CD8-positive, alpha-beta memory T cell (primary cell): ENCODE measurements at regions not wholly inside any gene's neighbourhood (a gene's known extent, or its start where the extent isn't known, plus 50 kb on each side); places are given as distances from the start of the nearest gene placed in this dataset.
A peak's percentile ranks its signal among the peaks of the same experiment; 100 is the strongest.

Experiments
- CTCF ChIA-PET: fragments of 350-600 bp; sonication (Branson Sonifier 250); formaldehyde crosslinking; loops from one replicate; lab custom pipeline; 2021; ENCODE audit warnings: antibody characterized with exemption; lab: Charles Lee
- POLR2A ChIA-PET: fragments of 350-600 bp; sonication (Branson Sonifier 250); formaldehyde crosslinking; loops from one replicate; lab custom pipeline; 2021; ENCODE audit warnings: antibody characterized with exemption; lab: Charles Lee
- DNase-seq, 5 donors: peaks; one replicate each; pipeline versions ENCODE4 v3.0.0 to v3.0.0-alpha.2; 2020 to 2022; ENCODE audit warnings: mixed read lengths in 1 of 5
- H3K27ac ChIP-seq: one replicate; pipeline ENCODE4 v1.7.0; 2013; ENCODE audit warnings: low read depth, mild to moderate bottlenecking, low read length, moderate library complexity
- H3K27me3 ChIP-seq: 2 replicates; pipeline ENCODE4 v1.7.0; 2013; ENCODE audit warnings: low read length, mild to moderate bottlenecking; ENCODE audit not compliant: insufficient read depth, poor library complexity, severe bottlenecking
- H3K36me3 ChIP-seq: 2 replicates; pipeline ENCODE4 v1.7.0; 2013; ENCODE audit warnings: mild to moderate bottlenecking, low read length, moderate library complexity; ENCODE audit not compliant: insufficient read depth
- H3K4me1 ChIP-seq: 2 replicates; pipeline ENCODE4 v1.7.0; 2013; ENCODE audit warnings: mild to moderate bottlenecking, low read length, moderate library complexity; ENCODE audit not compliant: insufficient read depth
- H3K4me3 ChIP-seq: 2 replicates; pipeline ENCODE4 v1.7.0; 2013; ENCODE audit warnings: mild to moderate bottlenecking, low read length
- H3K9me3 ChIP-seq: 2 replicates; pipeline ENCODE4 v1.7.0; 2013; ENCODE audit warnings: mild to moderate bottlenecking, low read length
- H3K27ac Mint-ChIP-seq, 8 donors: one replicate each; pipeline ENCODE4 v1.8.0; 2020 to 2021; ENCODE audit warnings: mixed read lengths in 8 of 8, mild to moderate bottlenecking in 6 of 8, inconsistent platforms in 3 of 8, moderate library complexity in 3 of 8
- H3K27me3 Mint-ChIP-seq, 2 donors: one replicate each; pipeline ENCODE4 v1.8.0; 2020 to 2021; ENCODE audit warnings: mixed read lengths in 2 of 2, mild to moderate bottlenecking in 1 of 2, moderate library complexity in 1 of 2
- H3K36me3 Mint-ChIP-seq, 3 donors: one replicate each; pipeline ENCODE4 v1.8.0; 2020 to 2021; ENCODE audit warnings: mixed read lengths in 3 of 3, inconsistent platforms in 1 of 3, mild to moderate bottlenecking in 1 of 3
- H3K4me1 Mint-ChIP-seq, 3 donors: one replicate each; pipeline ENCODE4 v1.8.0; 2020 to 2021; ENCODE audit warnings: mixed read lengths in 3 of 3, inconsistent platforms in 1 of 3, mild to moderate bottlenecking in 1 of 3
- H3K4me3 Mint-ChIP-seq, 7 donors: one replicate each; pipeline ENCODE4 v1.8.0; 2020 to 2021; ENCODE audit warnings: mixed read lengths in 7 of 7, mild to moderate bottlenecking in 6 of 7, moderate library complexity in 4 of 7, inconsistent platforms in 2 of 7
- H3K9me3 Mint-ChIP-seq, 5 donors: one replicate each; pipeline ENCODE4 v1.8.0; 2020 to 2022; ENCODE audit warnings: mixed read lengths in 5 of 5, mild to moderate bottlenecking in 3 of 5, moderate library complexity in 2 of 5, inconsistent platforms in 1 of 5

DNA sequence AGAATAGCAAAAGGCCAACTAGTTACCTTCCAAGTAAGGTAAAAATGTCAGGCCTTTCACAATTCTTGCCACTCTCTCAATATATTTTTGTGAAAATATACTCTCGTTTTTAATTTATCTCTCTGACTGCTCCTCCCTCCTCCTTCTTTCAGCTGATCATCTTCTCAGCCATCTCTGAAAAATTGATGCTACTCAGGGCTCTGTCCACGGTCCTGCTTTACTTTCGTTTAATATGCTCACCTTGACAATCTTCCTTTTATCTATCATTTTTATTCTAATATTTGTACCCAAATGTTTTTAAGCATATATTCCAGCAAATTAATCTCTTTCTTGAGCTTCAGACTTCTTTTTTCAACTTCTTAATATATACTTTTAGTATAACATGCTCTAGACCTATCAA, 1362.1 kb downstream of the ROBO1 start:
- Mint-ChIP-seq H3K4me1 (no peaks in the 10 kb centered on the region), H3K9me3 (peaks cover 2 to 26% (median 4%) of the 10 kb centered on the region in 5 donors), H3K27ac (no peak overlapping the region), H3K27me3 (no peaks in the 10 kb centered on the region), H3K36me3 (no peaks in the 10 kb centered on the region), H3K4me3 (no peak overlapping the region)
- Histone ChIP-seq H3K4me1 (no peaks in the 10 kb centered on the region), H3K27me3 (no peaks in the 10 kb centered on the region), H3K4me3 (no peak overlapping the region), H3K36me3 (no peaks in the 10 kb centered on the region), H3K9me3 (no peaks in the 10 kb centered on the region), H3K27ac (no peak overlapping the region)
- ChIA-PET CTCF (no interaction called here), POLR2A (no interaction called here)
- no peak for DNase-seq

DNA sequence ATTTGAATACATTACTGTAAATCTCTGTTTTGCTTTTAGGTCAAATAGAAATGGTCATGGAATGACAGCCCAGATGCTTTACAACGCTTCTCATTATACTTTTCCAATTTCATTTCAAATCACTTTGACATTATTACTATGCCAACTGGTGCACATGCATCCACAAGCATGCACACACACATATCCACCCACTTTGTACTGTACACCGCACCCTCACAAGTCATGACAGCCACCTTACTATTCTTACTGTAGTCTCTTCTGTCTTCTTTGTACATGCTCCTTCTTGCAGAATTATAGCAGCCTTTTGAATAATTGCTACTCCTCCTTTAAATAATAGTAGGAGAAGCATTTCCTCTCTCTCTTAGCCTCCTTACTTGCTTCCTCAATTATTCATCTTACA, 1361.4 kb downstream of the ROBO1 start:
- Histone ChIP-seq H3K27ac (no peak overlapping the region), H3K4me1 (no peaks in the 10 kb centered on the region), H3K36me3 (no peaks in the 10 kb centered on the region), H3K9me3 (no peaks in the 10 kb centered on the region), H3K27me3 (no peaks in the 10 kb centered on the region), H3K4me3 (no peak overlapping the region)
- Mint-ChIP-seq H3K4me1 (no peaks in the 10 kb centered on the region), H3K4me3 (no peak overlapping the region), H3K27ac (no peak overlapping the region), H3K27me3 (no peaks in the 10 kb centered on the region), H3K9me3 (peaks cover 2 to 26% (median 4%) of the 10 kb centered on the region in 5 donors), H3K36me3 (no peaks in the 10 kb centered on the region)
- no peak for DNase-seq
- POLR2A ChIA-PET: no interaction called here
- CTCF ChIA-PET: no interaction called here

DNA sequence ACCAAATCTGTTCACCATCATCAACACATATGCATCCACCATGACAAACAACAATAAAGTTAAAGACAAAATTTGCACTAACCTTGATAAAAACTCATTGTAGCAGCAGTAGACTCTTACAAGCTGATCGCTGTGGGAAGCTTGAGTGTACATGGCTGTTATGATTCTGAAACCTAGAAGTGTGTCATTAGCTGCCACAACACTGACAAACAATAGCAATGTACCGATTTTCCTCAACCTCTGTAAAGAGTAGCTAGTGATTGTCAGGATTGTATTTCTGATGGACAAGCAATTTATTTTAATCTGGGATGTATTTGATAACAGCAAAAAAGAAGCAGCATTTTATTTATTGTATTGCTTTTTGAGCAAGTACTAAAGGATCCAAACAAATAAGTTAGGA, 1357.7 kb downstream of the ROBO1 start:
- POLR2A ChIA-PET: no interaction called here
- Mint-ChIP-seq H3K4me1 (no peaks in the 10 kb centered on the region), H3K36me3 (no peaks in the 10 kb centered on the region), H3K27ac (no peak overlapping the region), H3K4me3 (no peak overlapping the region), H3K27me3 (no peaks in the 10 kb centered on the region), H3K9me3 (peaks cover 0 to 19% (median 3%) of the 10 kb centered on the region in 5 donors)
- no peaks in the 10 kb centered on the region for H3K36me3 ChIP-seq
- H3K4me1 ChIP-seq: no peaks in the 10 kb centered on the region
- CTCF ChIA-PET: no interaction called here
- no peak for DNase-seq
- no peaks in the 10 kb centered on the region for H3K27me3 ChIP-seq
- H3K4me3 ChIP-seq: no peak overlapping the region
- H3K9me3 ChIP-seq: no peaks in the 10 kb centered on the region
- H3K27ac ChIP-seq: no peak overlapping the region

DNA sequence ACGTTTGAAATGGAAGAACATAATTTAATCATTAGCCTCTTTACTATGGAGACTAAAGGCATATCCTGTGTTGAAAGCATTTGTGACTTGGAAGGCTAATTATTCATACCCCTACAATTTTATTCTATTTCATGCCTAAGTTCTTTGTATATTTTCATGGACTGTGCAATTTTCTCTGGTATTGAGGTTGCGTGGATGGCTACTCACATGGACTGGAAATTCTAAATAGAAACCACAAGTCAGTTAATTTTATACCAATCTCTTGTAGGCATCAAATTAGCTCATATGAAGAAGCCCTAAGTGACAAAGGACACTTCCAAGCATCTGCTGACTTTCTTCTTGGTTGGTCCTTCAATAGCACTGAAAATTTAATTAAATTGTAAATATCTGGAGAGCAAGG, 1353.5 kb downstream of the ROBO1 start:
- Mint-ChIP-seq H3K36me3 (no peaks in the 10 kb centered on the region), H3K9me3 (peaks cover 2 to 34% (median 5%) of the 10 kb centered on the region in 5 donors), H3K4me3 (no peak overlapping the region), H3K27me3 (no peaks in the 10 kb centered on the region), H3K4me1 (no peaks in the 10 kb centered on the region), H3K27ac (no peak overlapping the region)
- Histone ChIP-seq H3K36me3 (no peaks in the 10 kb centered on the region), H3K9me3 (no peaks in the 10 kb centered on the region), H3K4me3 (no peak overlapping the region), H3K27ac (no peak overlapping the region), H3K27me3 (no peaks in the 10 kb centered on the region), H3K4me1 (no peaks in the 10 kb centered on the region)
- no peak for DNase-seq
- POLR2A ChIA-PET: no interaction called here
- CTCF ChIA-PET: no interaction called here

DNA sequence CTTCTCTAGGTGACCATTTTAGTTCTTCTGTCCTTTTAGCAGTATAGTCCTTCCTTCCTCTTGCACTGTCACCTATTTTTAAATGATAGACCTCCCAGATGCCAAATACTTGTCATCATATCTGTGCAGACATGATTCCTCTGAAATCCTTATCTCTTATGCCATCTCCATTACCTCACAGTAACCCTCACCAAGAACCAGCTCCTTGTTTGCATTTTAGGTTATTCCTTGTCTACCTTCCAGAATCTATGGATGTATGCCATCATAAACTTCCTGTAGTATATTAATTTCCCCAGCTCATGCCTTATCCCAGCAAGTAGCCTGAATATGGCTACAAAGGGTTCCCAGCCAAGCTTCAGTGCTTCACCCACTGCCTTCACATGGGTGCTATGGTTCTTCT, 1347.2 kb downstream of the ROBO1 start:
- Mint-ChIP-seq H3K36me3 (no peaks in the 10 kb centered on the region), H3K27ac (peak overlapping the region in 1 of 8 donors; percentile 39), H3K27me3 (no peaks in the 10 kb centered on the region), H3K4me1 (no peaks in the 10 kb centered on the region), H3K9me3 (peaks cover 2 to 32% (median 9%) of the 10 kb centered on the region in 5 donors), H3K4me3 (no peak overlapping the region)
- ChIA-PET POLR2A (no interaction called here), CTCF (no interaction called here)
- Histone ChIP-seq H3K4me3 (no peak overlapping the region), H3K4me1 (no peaks in the 10 kb centered on the region), H3K9me3 (no peaks in the 10 kb centered on the region), H3K27ac (no peak overlapping the region), H3K36me3 (no peaks in the 10 kb centered on the region), H3K27me3 (no peaks in the 10 kb centered on the region)
- DNase-seq: no peak

DNA sequence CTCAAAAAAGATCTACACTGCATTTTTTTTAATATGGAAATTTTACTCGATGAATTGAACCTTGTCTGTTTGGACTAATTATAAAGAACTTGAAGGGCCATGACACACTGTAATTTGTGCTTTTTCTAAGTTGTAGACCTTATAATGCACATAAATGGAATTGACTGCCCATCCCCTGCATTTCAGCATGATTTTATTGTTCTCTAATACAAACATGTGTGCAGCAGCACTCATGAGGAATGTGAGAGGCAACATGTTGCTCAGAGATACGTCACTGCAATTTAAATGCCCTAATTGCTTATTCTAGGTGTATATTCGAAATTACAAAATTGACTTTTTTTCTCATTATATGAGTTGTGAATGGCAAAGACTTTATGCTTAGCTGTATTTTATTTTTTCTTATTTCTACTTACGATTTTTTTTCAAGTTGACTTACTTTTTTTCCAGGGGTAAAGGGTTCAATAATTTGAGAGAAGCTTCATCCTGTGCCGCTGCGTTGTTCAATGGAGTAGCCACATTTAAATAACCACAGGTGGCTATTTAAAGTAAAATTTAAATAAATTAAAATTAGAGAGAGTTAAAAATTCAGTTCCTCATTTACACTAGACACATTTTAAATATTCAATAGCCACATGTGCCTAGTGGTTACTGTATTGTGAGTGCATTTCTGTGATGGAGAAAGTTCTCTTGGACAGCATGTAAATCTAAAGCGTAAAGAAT, 1346.4 kb downstream of the ROBO1 start:
- H3K4me3 Mint-ChIP-seq: no peak overlapping the region
- no peaks in the 10 kb centered on the region for H3K36me3 Mint-ChIP-seq

DNA sequence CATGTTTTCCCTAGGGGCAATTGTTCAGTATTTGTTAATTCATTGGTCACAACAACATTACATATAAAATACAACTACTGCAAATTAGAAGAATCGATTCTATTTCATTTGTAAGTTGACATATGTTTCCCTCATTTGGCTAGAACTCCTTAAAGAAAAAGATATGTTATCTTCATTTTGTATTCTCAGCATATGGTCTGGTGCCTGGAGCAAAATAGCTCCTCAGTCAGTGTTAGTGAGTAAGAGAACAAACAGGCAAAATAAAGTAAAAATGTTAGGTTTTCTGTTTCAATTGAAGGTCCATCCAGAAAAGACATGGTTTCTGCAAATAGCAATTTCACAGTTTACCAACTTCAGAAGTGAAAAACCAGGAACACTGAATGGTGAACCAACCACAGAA, 1343.1 kb downstream of the ROBO1 start:
- ChIA-PET CTCF (no interaction called here), POLR2A (no interaction called here)
- no peaks in the 10 kb centered on the region for H3K9me3 ChIP-seq
- DNase-seq: no peak
- H3K4me1 Mint-ChIP-seq: no peaks in the 10 kb centered on the region
- no peak overlapping the region for H3K4me3 Mint-ChIP-seq
- H3K36me3 Mint-ChIP-seq: no peaks in the 10 kb centered on the region
- H3K27ac ChIP-seq: no peak overlapping the region
- H3K9me3 Mint-ChIP-seq: peaks cover 0 to 28% (median 6%) of the 10 kb centered on the region in 5 donors
- H3K36me3 ChIP-seq: no peaks in the 10 kb centered on the region
- no peak overlapping the region for H3K27ac Mint-ChIP-seq
- no peaks in the 10 kb centered on the region for H3K4me1 ChIP-seq
- H3K27me3 Mint-ChIP-seq: no peaks in the 10 kb centered on the region
- H3K27me3 ChIP-seq: no peaks in the 10 kb centered on the region
- H3K4me3 ChIP-seq: no peak overlapping the region

More for the DNA sequence above, 1346.4 kb downstream of the ROBO1 start:
- ChIA-PET POLR2A (no interaction called here), CTCF (no interaction called here)
- no peaks in the 10 kb centered on the region for H3K9me3 ChIP-seq
- no peaks in the 10 kb centered on the region for H3K27me3 ChIP-seq
- no peak overlapping the region for H3K4me3 ChIP-seq
- no peaks in the 10 kb centered on the region for H3K27me3 Mint-ChIP-seq
- H3K9me3 Mint-ChIP-seq: peaks cover 1 to 27% (median 6%) of the 10 kb centered on the region in 5 donors
- DNase-seq: no peak
- no peaks in the 10 kb centered on the region for H3K4me1 ChIP-seq
- no peaks in the 10 kb centered on the region for H3K36me3 ChIP-seq
- H3K27ac Mint-ChIP-seq: no peak overlapping the region
- H3K27ac ChIP-seq: no peak overlapping the region
- no peaks in the 10 kb centered on the region for H3K4me1 Mint-ChIP-seq

DNA sequence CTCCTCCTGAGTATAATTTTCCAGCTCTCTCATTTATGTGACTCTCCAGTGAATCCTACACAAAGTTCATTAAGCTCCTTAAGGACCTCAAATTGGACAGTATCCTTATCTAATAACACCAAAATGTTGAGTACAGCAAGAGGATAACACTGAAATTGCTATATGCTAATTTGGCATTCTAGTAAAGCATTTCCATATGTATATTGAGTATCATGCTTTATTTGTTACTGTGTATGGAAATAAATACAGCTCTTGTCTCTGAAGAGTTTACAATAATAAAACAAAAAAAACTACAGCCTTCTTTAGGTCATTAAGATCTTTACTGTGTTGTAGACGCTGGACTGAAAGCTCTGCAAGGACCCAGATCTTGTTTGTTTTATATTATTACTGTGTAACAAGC, 1341.3 kb downstream of the ROBO1 start:
- no peak overlapping the region for H3K4me3 Mint-ChIP-seq
- DNase-seq: no peak
- Histone ChIP-seq H3K27me3 (no peaks in the 10 kb centered on the region), H3K9me3 (no peaks in the 10 kb centered on the region), H3K27ac (no peak overlapping the region), H3K4me3 (no peak overlapping the region), H3K36me3 (no peaks in the 10 kb centered on the region), H3K4me1 (no peaks in the 10 kb centered on the region)
- ChIA-PET CTCF (no interaction called here), POLR2A (no interaction called here)
- H3K36me3 Mint-ChIP-seq: no peaks in the 10 kb centered on the region
- no peaks in the 10 kb centered on the region for H3K4me1 Mint-ChIP-seq
- H3K27me3 Mint-ChIP-seq: no peaks in the 10 kb centered on the region
- H3K27ac Mint-ChIP-seq: no peak overlapping the region
- peaks cover 0 to 38% (median 4%) of the 10 kb centered on the region in 5 donors for H3K9me3 Mint-ChIP-seq
